ENCODE measurements at regions not wholly inside any gene's neighbourhood (a gene's known extent, or its start where the extent isn't known, plus 50 kb on each side); places are given as distances from the start of the nearest gene placed in this dataset.

DNA sequence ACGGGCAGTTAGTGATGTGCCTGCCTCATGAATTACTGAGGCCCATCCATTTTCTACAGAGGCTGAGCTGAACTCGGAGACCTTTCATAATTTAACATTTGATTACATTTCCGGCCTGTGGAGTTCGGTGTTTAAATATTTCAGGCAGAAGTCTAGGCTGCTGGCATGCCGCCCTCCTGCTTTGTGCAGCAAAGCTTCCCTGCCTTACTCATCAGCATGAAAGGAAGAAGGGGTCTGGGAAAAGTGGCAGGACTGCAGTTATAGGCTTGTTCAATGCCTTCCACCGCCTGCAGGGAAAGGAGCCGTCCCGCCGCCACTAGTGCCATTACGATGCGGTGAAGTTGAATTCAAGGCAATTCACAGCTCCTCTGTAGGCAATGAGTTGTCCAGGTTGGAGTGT lies 527.9 kb downstream of the NPHP4 start:
- TF ChIP-seq, protein P1, sequence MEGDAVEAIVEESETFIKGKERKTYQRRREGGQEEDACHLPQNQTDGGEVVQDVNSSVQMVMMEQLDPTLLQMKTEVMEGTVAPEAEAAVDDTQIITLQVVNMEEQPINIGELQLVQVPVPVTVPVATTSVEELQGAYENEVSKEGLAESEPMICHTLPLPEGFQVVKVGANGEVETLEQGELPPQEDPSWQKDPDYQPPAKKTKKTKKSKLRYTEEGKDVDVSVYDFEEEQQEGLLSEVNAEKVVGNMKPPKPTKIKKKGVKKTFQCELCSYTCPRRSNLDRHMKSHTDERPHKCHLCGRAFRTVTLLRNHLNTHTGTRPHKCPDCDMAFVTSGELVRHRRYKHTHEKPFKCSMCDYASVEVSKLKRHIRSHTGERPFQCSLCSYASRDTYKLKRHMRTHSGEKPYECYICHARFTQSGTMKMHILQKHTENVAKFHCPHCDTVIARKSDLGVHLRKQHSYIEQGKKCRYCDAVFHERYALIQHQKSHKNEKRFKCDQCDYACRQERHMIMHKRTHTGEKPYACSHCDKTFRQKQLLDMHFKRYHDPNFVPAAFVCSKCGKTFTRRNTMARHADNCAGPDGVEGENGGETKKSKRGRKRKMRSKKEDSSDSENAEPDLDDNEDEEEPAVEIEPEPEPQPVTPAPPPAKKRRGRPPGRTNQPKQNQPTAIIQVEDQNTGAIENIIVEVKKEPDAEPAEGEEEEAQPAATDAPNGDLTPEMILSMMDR (IDR thresholded peaks at IDR 0.05), result no peak
- TF ChIP-seq POLR2A (IDR thresholded peaks at IDR 0.05), result no peak

Data from lower leg skin (tissue), 3 donors.